PC-3 (cell line): ENCODE measurements at regions not wholly inside any gene's neighbourhood (a gene's known extent, or its start where the extent isn't known, plus 50 kb on each side); places are given as distances from the start of the nearest gene placed in this dataset.

Experiments
- ATAC-seq: fragments of 200-7000 bp; cut with Tn5 transposase; 2 replicates; pipeline ENCODE4 v1.9.1; 2020; ENCODE audit warnings: mild to moderate bottlenecking, moderate library complexity
- BruUV-seq: library from RNA; stranded (reverse); fragments of 400-500 nt; replicated peaks from 2 replicates; lab custom pipeline; 2021; lab: Mats Ljungman, UMichigan
- CTCF ChIA-PET: fragments of 300-600 bp; sonication (Branson Sonifier 250); formaldehyde crosslinking; loops from one replicate; lab custom pipeline; 2022; ENCODE audit warnings: antibody characterized with exemption; lab: Charles Lee
- POLR2A ChIA-PET: fragments of 300-600 bp; sonication (Branson Sonifier 250); formaldehyde crosslinking; loops from one replicate; lab custom pipeline; 2022; ENCODE audit warnings: antibody characterized with exemption; ENCODE audit not compliant: unreplicated experiment; lab: Charles Lee
- DNase-seq: peaks from one replicate; pipeline ENCODE4 v3.0.0-alpha.2; 2015
- H2AFZ ChIP-seq: fragments of 300-600 bp; sonication (generic); 2 replicates; pipeline ENCODE4 v1.6.0; 2016; ENCODE audit warnings: antibody characterized with exemption, low read length
- H3F3A ChIP-seq: fragments of 300-600 bp; sonication (generic); one replicate; pipeline ENCODE4 v1.6.0; 2017; ENCODE audit warnings: antibody characterized with exemption, low read length, control low read depth, mild to moderate bottlenecking; ENCODE audit not compliant: unreplicated experiment
- H3K27ac ChIP-seq: fragments of 300-600 bp; sonication (generic); 2 replicates; pipeline ENCODE4 v1.5.1; 2016; ENCODE audit warnings: mild to moderate bottlenecking, low read length
- H3K27me3 ChIP-seq: fragments of 300-600 bp; sonication (generic); 2 replicates; pipeline ENCODE4 v1.6.1; 2016; ENCODE audit warnings: low read length, mixed read lengths
- H3K36me3 ChIP-seq: fragments of 300-600 bp; sonication (generic); 2 replicates; pipeline ENCODE4 v1.6.1; 2016; ENCODE audit warnings: low read depth, mixed run types, low read length, mixed read lengths
- H3K4me1 ChIP-seq: fragments of 300-600 bp; sonication (generic); 2 replicates; pipeline ENCODE4 v1.5.1; 2016; ENCODE audit warnings: low read length; ENCODE audit not compliant: insufficient read depth
- H3K4me2 ChIP-seq: fragments of 300-600 bp; sonication (generic); 2 replicates; pipeline ENCODE4 v1.6.0; 2016; ENCODE audit warnings: low read length
- H3K4me3 ChIP-seq: fragments of 300-600 bp; sonication (generic); 2 replicates; pipeline ENCODE4 v1.5.1; 2016; ENCODE audit warnings: mild to moderate bottlenecking, low read length, mixed read lengths
- H3K79me2 ChIP-seq: fragments of 300-600 bp; sonication (generic); 2 replicates; pipeline ENCODE4 v1.6.1; 2017; ENCODE audit warnings: low read length, mixed read lengths
- H3K9ac ChIP-seq: fragments of 300-600 bp; sonication (generic); 2 replicates; pipeline ENCODE4 v1.6.0; 2016; ENCODE audit warnings: mild to moderate bottlenecking, low read length
- H3K9me2 ChIP-seq: fragments of 300-600 bp; sonication (generic); replicated peaks from 2 replicates; pipeline ENCODE4 v1.6.1; 2016; ENCODE audit warnings: mixed run types, low read length, mixed read lengths
- H3K9me3 ChIP-seq: fragments of 300-600 bp; sonication (generic); 2 replicates; pipeline ENCODE4 v1.6.1; 2016; ENCODE audit warnings: low read length, mixed read lengths
- H4K20me1 ChIP-seq: fragments of 300-600 bp; sonication (generic); 2 replicates; pipeline ENCODE4 v1.6.1; 2016; ENCODE audit warnings: low read length, mixed read lengths
- EZH2 ChIP-seq: fragments of 300-600 bp; sonication (generic); IDR thresholded peaks from one replicate; pipeline ENCODE4 v1.6.1; 2017; ENCODE audit warnings: antibody characterized with exemption, mild to moderate bottlenecking, low read length; ENCODE audit not compliant: unreplicated experiment
- EZH2phosphoT487 ChIP-seq: fragments of 300-600 bp; sonication (generic); IDR thresholded peaks from 2 replicates; pipeline ENCODE4 v1.6.1; 2018; ENCODE audit warnings: mild to moderate bottlenecking, antibody characterized with exemption, low read length, borderline replicate concordance
- intact Hi-C: fragments of 100-400 bp; cut with micrococcal nuclease; formaldehyde crosslinking; loops from 2 replicates; pipeline ENCODE4 v1.9.0; 2023
- TF ChIP-seq, protein P1 (sequence below): fragments of 300-600 bp; sonication (generic); conservative IDR thresholded peaks from 2 replicates; pipeline ENCODE4 v1.5.1; 2017; ENCODE audit warnings: antibody characterized with exemption, low read depth, mild to moderate bottlenecking, low read length

DNA sequence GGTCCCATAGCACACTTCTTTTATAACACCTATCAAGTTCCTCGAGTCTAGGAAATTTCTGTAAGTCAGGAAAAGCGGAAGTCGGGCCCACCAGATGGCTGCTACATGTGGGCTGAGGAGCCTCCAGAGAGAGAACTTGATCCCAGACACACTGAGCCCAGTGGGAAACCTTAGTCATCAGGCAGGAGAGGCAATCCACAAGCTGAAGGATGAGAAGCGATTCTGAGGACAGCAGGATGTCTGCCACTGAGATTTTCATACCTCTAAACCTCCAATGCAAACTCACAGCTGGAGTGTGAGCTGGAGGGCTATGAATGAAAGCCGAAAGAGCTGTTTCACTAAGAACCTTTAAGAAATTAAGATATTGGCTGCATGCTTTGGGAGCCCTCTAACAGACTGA is 52.6 kb upstream of the PDHA1 start:
- ChIA-PET CTCF (no interaction called here), POLR2A (no interaction called here)
- Histone ChIP-seq H4K20me1 (no peaks in the 10 kb centered on the region), H3K9me2 (no peaks in the 10 kb centered on the region), H3K4me2 (no peak overlapping the region), H3K27ac (no peak overlapping the region), H3K9me3 (no peaks in the 10 kb centered on the region), H3K27me3 (peaks cover 34% of the 10 kb centered on the region), H3K36me3 (no peaks in the 10 kb centered on the region), H3K79me2 (no peaks in the 10 kb centered on the region), H3K4me1 (no peaks in the 10 kb centered on the region), H3K9ac (no peak overlapping the region), H2AFZ (no peak overlapping the region), H3F3A (no peaks in the 10 kb centered on the region), H3K4me3 (no peak overlapping the region)
- ATAC-seq (no peak), DNase-seq (no peak)
- TF ChIP-seq EZH2phosphoT487 = no peak
- TF ChIP-seq, protein P1, sequence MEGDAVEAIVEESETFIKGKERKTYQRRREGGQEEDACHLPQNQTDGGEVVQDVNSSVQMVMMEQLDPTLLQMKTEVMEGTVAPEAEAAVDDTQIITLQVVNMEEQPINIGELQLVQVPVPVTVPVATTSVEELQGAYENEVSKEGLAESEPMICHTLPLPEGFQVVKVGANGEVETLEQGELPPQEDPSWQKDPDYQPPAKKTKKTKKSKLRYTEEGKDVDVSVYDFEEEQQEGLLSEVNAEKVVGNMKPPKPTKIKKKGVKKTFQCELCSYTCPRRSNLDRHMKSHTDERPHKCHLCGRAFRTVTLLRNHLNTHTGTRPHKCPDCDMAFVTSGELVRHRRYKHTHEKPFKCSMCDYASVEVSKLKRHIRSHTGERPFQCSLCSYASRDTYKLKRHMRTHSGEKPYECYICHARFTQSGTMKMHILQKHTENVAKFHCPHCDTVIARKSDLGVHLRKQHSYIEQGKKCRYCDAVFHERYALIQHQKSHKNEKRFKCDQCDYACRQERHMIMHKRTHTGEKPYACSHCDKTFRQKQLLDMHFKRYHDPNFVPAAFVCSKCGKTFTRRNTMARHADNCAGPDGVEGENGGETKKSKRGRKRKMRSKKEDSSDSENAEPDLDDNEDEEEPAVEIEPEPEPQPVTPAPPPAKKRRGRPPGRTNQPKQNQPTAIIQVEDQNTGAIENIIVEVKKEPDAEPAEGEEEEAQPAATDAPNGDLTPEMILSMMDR = no peak
- TF ChIP-seq EZH2 = no peak
- no TSS peak for BruUV-seq
- intact Hi-C loops = no loop called here

DNA sequence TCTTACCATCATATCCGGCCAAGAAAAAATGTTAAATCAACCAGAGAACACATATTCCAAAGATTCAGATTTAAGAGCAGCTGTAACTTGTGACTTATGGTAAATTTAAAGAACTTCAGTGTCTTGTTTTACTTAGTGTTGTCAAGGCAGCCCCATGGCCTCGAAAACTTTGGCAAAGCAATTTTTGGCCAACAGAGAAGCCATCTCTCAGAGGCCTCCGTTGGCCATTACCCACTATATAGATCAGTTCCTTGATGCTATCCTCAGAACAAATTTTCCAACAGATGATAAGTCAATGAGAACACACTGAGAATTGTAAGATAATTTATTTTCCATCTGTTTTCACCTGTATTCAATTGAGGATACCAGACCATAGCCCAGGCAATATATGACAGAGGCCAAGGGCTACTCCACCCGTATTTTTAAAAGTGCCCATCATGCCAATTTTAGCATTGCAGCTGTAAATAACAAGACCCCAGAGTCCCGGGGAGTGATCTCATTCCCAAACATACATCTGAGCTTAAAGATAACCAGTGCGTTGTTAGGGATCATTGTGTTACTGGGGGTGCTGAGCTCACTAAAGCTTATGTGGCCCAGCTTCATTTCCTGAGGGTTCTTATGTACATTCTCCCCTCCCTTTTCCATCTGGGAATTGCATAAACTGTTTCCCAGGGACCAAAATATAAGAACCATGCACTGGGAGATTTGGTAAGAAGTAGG is 50.0 kb upstream of the PDHA1 start:
- CTCF ChIA-PET = no interaction called here
- no peak overlapping the region for H3K4me2 ChIP-seq
- no peak overlapping the region for H3K9ac ChIP-seq
- H3K9me2 ChIP-seq = no peaks in the 10 kb centered on the region
- no peaks in the 10 kb centered on the region for H3K4me1 ChIP-seq
- DNase-seq = no peak
- H3K36me3 ChIP-seq = no peaks in the 10 kb centered on the region
- no peaks in the 10 kb centered on the region for H3K9me3 ChIP-seq
- no TSS peak for BruUV-seq
- H3K4me3 ChIP-seq = no peak overlapping the region
- H2AFZ ChIP-seq = no peak overlapping the region
- H3K79me2 ChIP-seq = no peaks in the 10 kb centered on the region
- no peaks in the 10 kb centered on the region for H4K20me1 ChIP-seq
- intact Hi-C loops = no loop called here
- no peak overlapping the region for H3K27ac ChIP-seq
- ATAC-seq = no peak
- POLR2A ChIA-PET = interaction anchor here (0.5 to 0.7 kb wide), 2 partner anchors 42 to 48 kb away, joined by 3 to 7 read pairs; no protein-coding TSS in a partner anchor
- H3F3A ChIP-seq = no peaks in the 10 kb centered on the region
- no peak for TF ChIP-seq EZH2phosphoT487
- TF ChIP-seq EZH2 = no peak
- TF ChIP-seq, protein P1 = no peak
- H3K27me3 ChIP-seq = peaks cover 33% of the 10 kb centered on the region
